ENCODE measurements at regions not wholly inside any gene's neighbourhood (a gene's known extent, or its start where the extent isn't known, plus 50 kb on each side); places are given as distances from the start of the nearest gene placed in this dataset.

GRCh38 chr2:5359397-5359796 lies 332.8 kb upstream of the SOX11 start:
- no peak overlapping the region for H3K4me3 ChIP-seq (ENCODE audit: low read length in 2 of 2)
- no peaks in the 10 kb centered on the region for H3K27me3 ChIP-seq (ENCODE audit: control insufficient read depth in 2 of 2, insufficient read depth in 2 of 2, low read length in 2 of 2)
- no peaks in the 10 kb centered on the region for H3K36me3 ChIP-seq (ENCODE audit: control insufficient read depth in 2 of 2, insufficient read depth in 2 of 2, low read length in 2 of 2)
- H3K9me3 ChIP-seq (ENCODE audit: control insufficient read depth in 2 of 2, low read length in 2 of 2) = no peaks in the 10 kb centered on the region
- H3K4me1 ChIP-seq (ENCODE audit: control insufficient read depth in 2 of 2, insufficient read depth in 2 of 2, low read length in 2 of 2) = no peaks in the 10 kb centered on the region
- H3K27ac ChIP-seq (ENCODE audit: low read depth in 2 of 2, low read length in 2 of 2) = no peak overlapping the region
- no peak overlapping the region for H3K9ac ChIP-seq (ENCODE audit: low read depth in 1 of 2, low read length in 2 of 2)

- H3K27ac ChIP-seq (ENCODE audit: low read depth in 2 of 2, low read length in 2 of 2) = no peak overlapping the region
- no peak overlapping the region for H3K9ac ChIP-seq (ENCODE audit: low read depth in 1 of 2, low read length in 2 of 2)
- no peaks in the 10 kb centered on the region for H3K9me3 ChIP-seq (ENCODE audit: control insufficient read depth in 2 of 2, low read length in 2 of 2)
- no peaks in the 10 kb centered on the region for H3K36me3 ChIP-seq (ENCODE audit: control insufficient read depth in 2 of 2, insufficient read depth in 2 of 2, low read length in 2 of 2)
- no peak overlapping the region for H3K4me3 ChIP-seq (ENCODE audit: low read length in 2 of 2)
- H3K27me3 ChIP-seq (ENCODE audit: control insufficient read depth in 2 of 2, insufficient read depth in 2 of 2, low read length in 2 of 2) = no peaks in the 10 kb centered on the region
- H3K4me1 ChIP-seq (ENCODE audit: control insufficient read depth in 2 of 2, insufficient read depth in 2 of 2, low read length in 2 of 2) = no peaks in the 10 kb centered on the region
Measured at GRCh38 chr2:5360081-5360480, 332.1 kb upstream of the SOX11 start.

GRCh38 chr2:5364361-5364760 lies 327.8 kb upstream of the SOX11 start:
- H3K36me3 ChIP-seq (ENCODE audit: control insufficient read depth in 2 of 2, insufficient read depth in 2 of 2, low read length in 2 of 2) = no peaks in the 10 kb centered on the region
- H3K9me3 ChIP-seq (ENCODE audit: control insufficient read depth in 2 of 2, low read length in 2 of 2) = no peaks in the 10 kb centered on the region
- no peak overlapping the region for H3K4me3 ChIP-seq (ENCODE audit: low read length in 2 of 2)
- no peak overlapping the region for H3K27ac ChIP-seq (ENCODE audit: low read depth in 2 of 2, low read length in 2 of 2)
- no peaks in the 10 kb centered on the region for H3K27me3 ChIP-seq (ENCODE audit: control insufficient read depth in 2 of 2, insufficient read depth in 2 of 2, low read length in 2 of 2)
- no peak overlapping the region for H3K9ac ChIP-seq (ENCODE audit: low read depth in 1 of 2, low read length in 2 of 2)
- no peaks in the 10 kb centered on the region for H3K4me1 ChIP-seq (ENCODE audit: control insufficient read depth in 2 of 2, insufficient read depth in 2 of 2, low read length in 2 of 2)

GRCh38 chr2:5365871-5366461 lies 326.2 kb upstream of the SOX11 start:
- no peak overlapping the region for H3K9ac ChIP-seq (ENCODE audit: low read depth in 1 of 2, low read length in 2 of 2)
- no peaks in the 10 kb centered on the region for H3K9me3 ChIP-seq (ENCODE audit: control insufficient read depth in 2 of 2, low read length in 2 of 2)

GRCh38 chr2:5367321-5367720 lies 324.9 kb upstream of the SOX11 start:
- H3K27ac ChIP-seq (ENCODE audit: low read depth in 2 of 2, low read length in 2 of 2) = no peak overlapping the region
- no peak overlapping the region for H3K4me3 ChIP-seq (ENCODE audit: low read length in 2 of 2)
- no peaks in the 10 kb centered on the region for H3K36me3 ChIP-seq (ENCODE audit: control insufficient read depth in 2 of 2, insufficient read depth in 2 of 2, low read length in 2 of 2)
- no peaks in the 10 kb centered on the region for H3K9me3 ChIP-seq (ENCODE audit: control insufficient read depth in 2 of 2, low read length in 2 of 2)
- H3K27me3 ChIP-seq (ENCODE audit: control insufficient read depth in 2 of 2, insufficient read depth in 2 of 2, low read length in 2 of 2) = no peaks in the 10 kb centered on the region
- no peak overlapping the region for H3K9ac ChIP-seq (ENCODE audit: low read depth in 1 of 2, low read length in 2 of 2)
- no peaks in the 10 kb centered on the region for H3K4me1 ChIP-seq (ENCODE audit: control insufficient read depth in 2 of 2, insufficient read depth in 2 of 2, low read length in 2 of 2)

More at GRCh38 chr2:5365871-5366461, 326.2 kb upstream of the SOX11 start:
- H3K36me3 ChIP-seq (ENCODE audit: control insufficient read depth in 2 of 2, insufficient read depth in 2 of 2, low read length in 2 of 2) = no peaks in the 10 kb centered on the region
- H3K27me3 ChIP-seq (ENCODE audit: control insufficient read depth in 2 of 2, insufficient read depth in 2 of 2, low read length in 2 of 2) = no peaks in the 10 kb centered on the region
- H3K4me1 ChIP-seq (ENCODE audit: control insufficient read depth in 2 of 2, insufficient read depth in 2 of 2, low read length in 2 of 2) = no peaks in the 10 kb centered on the region
- no peak overlapping the region for H3K27ac ChIP-seq (ENCODE audit: low read depth in 2 of 2, low read length in 2 of 2)
- H3K4me3 ChIP-seq (ENCODE audit: low read length in 2 of 2) = no peak overlapping the region

- no peak overlapping the region for H3K4me3 ChIP-seq (ENCODE audit: low read length in 2 of 2)
- no peaks in the 10 kb centered on the region for H3K36me3 ChIP-seq (ENCODE audit: control insufficient read depth in 2 of 2, insufficient read depth in 2 of 2, low read length in 2 of 2)
- no peaks in the 10 kb centered on the region for H3K27me3 ChIP-seq (ENCODE audit: control insufficient read depth in 2 of 2, insufficient read depth in 2 of 2, low read length in 2 of 2)
- H3K4me1 ChIP-seq (ENCODE audit: control insufficient read depth in 2 of 2, insufficient read depth in 2 of 2, low read length in 2 of 2) = no peaks in the 10 kb centered on the region
- no peak overlapping the region for H3K9ac ChIP-seq (ENCODE audit: low read depth in 1 of 2, low read length in 2 of 2)
- no peak overlapping the region for H3K27ac ChIP-seq (ENCODE audit: low read depth in 2 of 2, low read length in 2 of 2)
- no peaks in the 10 kb centered on the region for H3K9me3 ChIP-seq (ENCODE audit: control insufficient read depth in 2 of 2, low read length in 2 of 2)
Measured at GRCh38 chr2:5368263-5368662, 323.9 kb upstream of the SOX11 start.

- Histone ChIP-seq H3K36me3 (ENCODE audit: control insufficient read depth in 2 of 2, insufficient read depth in 2 of 2, low read length in 2 of 2) (no peaks in the 10 kb centered on the region), H3K4me1 (ENCODE audit: control insufficient read depth in 2 of 2, insufficient read depth in 2 of 2, low read length in 2 of 2) (no peaks in the 10 kb centered on the region)
Measured at GRCh38 chr2:5369510-5369909, 322.7 kb upstream of the SOX11 start.

GRCh38 chr2:5370158-5370557 lies 322.0 kb upstream of the SOX11 start:
- Histone ChIP-seq H3K36me3 (ENCODE audit: control insufficient read depth in 2 of 2, insufficient read depth in 2 of 2, low read length in 2 of 2) (no peaks in the 10 kb centered on the region), H3K27me3 (ENCODE audit: control insufficient read depth in 2 of 2, insufficient read depth in 2 of 2, low read length in 2 of 2) (no peaks in the 10 kb centered on the region), H3K4me3 (ENCODE audit: low read length in 2 of 2) (no peak overlapping the region), H3K9ac (ENCODE audit: low read depth in 1 of 2, low read length in 2 of 2) (no peak overlapping the region), H3K4me1 (ENCODE audit: control insufficient read depth in 2 of 2, insufficient read depth in 2 of 2, low read length in 2 of 2) (no peaks in the 10 kb centered on the region), H3K27ac (ENCODE audit: low read depth in 2 of 2, low read length in 2 of 2) (no peak overlapping the region), H3K9me3 (ENCODE audit: control insufficient read depth in 2 of 2, low read length in 2 of 2) (no peaks in the 10 kb centered on the region)

More at GRCh38 chr2:5369510-5369909, 322.7 kb upstream of the SOX11 start:
- no peak overlapping the region for H3K27ac ChIP-seq (ENCODE audit: low read depth in 2 of 2, low read length in 2 of 2)
- H3K9me3 ChIP-seq (ENCODE audit: control insufficient read depth in 2 of 2, low read length in 2 of 2) = no peaks in the 10 kb centered on the region
- H3K9ac ChIP-seq (ENCODE audit: low read depth in 1 of 2, low read length in 2 of 2) = no peak overlapping the region
- H3K27me3 ChIP-seq (ENCODE audit: control insufficient read depth in 2 of 2, insufficient read depth in 2 of 2, low read length in 2 of 2) = no peaks in the 10 kb centered on the region
- no peak overlapping the region for H3K4me3 ChIP-seq (ENCODE audit: low read length in 2 of 2)

GRCh38 chr2:5372141-5372540 lies 320.0 kb upstream of the SOX11 start:
- Histone ChIP-seq H3K36me3 (ENCODE audit: control insufficient read depth in 2 of 2, insufficient read depth in 2 of 2, low read length in 2 of 2) (no peaks in the 10 kb centered on the region), H3K9ac (ENCODE audit: low read depth in 1 of 2, low read length in 2 of 2) (no peak overlapping the region), H3K9me3 (ENCODE audit: control insufficient read depth in 2 of 2, low read length in 2 of 2) (no peaks in the 10 kb centered on the region), H3K27me3 (ENCODE audit: control insufficient read depth in 2 of 2, insufficient read depth in 2 of 2, low read length in 2 of 2) (no peaks in the 10 kb centered on the region), H3K4me3 (ENCODE audit: low read length in 2 of 2) (no peak overlapping the region), H3K4me1 (ENCODE audit: control insufficient read depth in 2 of 2, insufficient read depth in 2 of 2, low read length in 2 of 2) (no peaks in the 10 kb centered on the region), H3K27ac (ENCODE audit: low read depth in 2 of 2, low read length in 2 of 2) (no peak overlapping the region)

GRCh38 chr2:5373200-5373599 lies 319.0 kb upstream of the SOX11 start:
- Histone ChIP-seq H3K9me3 (ENCODE audit: control insufficient read depth in 2 of 2, low read length in 2 of 2) (no peaks in the 10 kb centered on the region), H3K27me3 (ENCODE audit: control insufficient read depth in 2 of 2, insufficient read depth in 2 of 2, low read length in 2 of 2) (no peaks in the 10 kb centered on the region), H3K4me3 (ENCODE audit: low read length in 2 of 2) (no peak overlapping the region), H3K4me1 (ENCODE audit: control insufficient read depth in 2 of 2, insufficient read depth in 2 of 2, low read length in 2 of 2) (no peaks in the 10 kb centered on the region), H3K36me3 (ENCODE audit: control insufficient read depth in 2 of 2, insufficient read depth in 2 of 2, low read length in 2 of 2) (no peaks in the 10 kb centered on the region), H3K9ac (ENCODE audit: low read depth in 1 of 2, low read length in 2 of 2) (no peak overlapping the region), H3K27ac (ENCODE audit: low read depth in 2 of 2, low read length in 2 of 2) (no peak overlapping the region)

- Histone ChIP-seq H3K36me3 (ENCODE audit: control insufficient read depth in 2 of 2, insufficient read depth in 2 of 2, low read length in 2 of 2) (no peaks in the 10 kb centered on the region), H3K27me3 (ENCODE audit: control insufficient read depth in 2 of 2, insufficient read depth in 2 of 2, low read length in 2 of 2) (no peaks in the 10 kb centered on the region), H3K4me1 (ENCODE audit: control insufficient read depth in 2 of 2, insufficient read depth in 2 of 2, low read length in 2 of 2) (no peaks in the 10 kb centered on the region), H3K27ac (ENCODE audit: low read depth in 2 of 2, low read length in 2 of 2) (no peak overlapping the region), H3K9me3 (ENCODE audit: control insufficient read depth in 2 of 2, low read length in 2 of 2) (no peaks in the 10 kb centered on the region), H3K4me3 (ENCODE audit: low read length in 2 of 2) (no peak overlapping the region), H3K9ac (ENCODE audit: low read depth in 1 of 2, low read length in 2 of 2) (no peak overlapping the region)
Measured at GRCh38 chr2:5374762-5375161, 317.4 kb upstream of the SOX11 start.
